D721Med (cell line): ENCODE measurements at regions not wholly inside any gene's neighbourhood (a gene's known extent, or its start where the extent isn't known, plus 50 kb on each side); places are given as distances from the start of the nearest gene placed in this dataset.
A peak's percentile ranks its signal among the peaks of the same experiment; 100 is the strongest.
"Not testable (repeated sequence)": the region's sequence is repeated elsewhere in the genome, so short reads cannot be mapped to it uniquely, and the experiment has no call there.

Experiments used
- DNase-seq: peaks from one replicate; pipeline ENCODE4 v3.0.0; 2011; ENCODE audit warnings: low spot score; ENCODE audit not compliant: insufficient read length
- FAIRE-seq: peaks from 2 replicates; lab custom pipeline; 2011; peaks lifted over from hg19 to GRCh38; lab: Jason Lieb, UNC
- TF ChIP-seq, protein P1 (sequence below): IDR thresholded peaks from 2 replicates; pipeline ENCODE4 v1.5.1; 2012; ENCODE audit warnings: mild to moderate bottlenecking, control low read depth; ENCODE audit not compliant: insufficient read depth; ENCODE audit errors: missing control alignments

DNA sequence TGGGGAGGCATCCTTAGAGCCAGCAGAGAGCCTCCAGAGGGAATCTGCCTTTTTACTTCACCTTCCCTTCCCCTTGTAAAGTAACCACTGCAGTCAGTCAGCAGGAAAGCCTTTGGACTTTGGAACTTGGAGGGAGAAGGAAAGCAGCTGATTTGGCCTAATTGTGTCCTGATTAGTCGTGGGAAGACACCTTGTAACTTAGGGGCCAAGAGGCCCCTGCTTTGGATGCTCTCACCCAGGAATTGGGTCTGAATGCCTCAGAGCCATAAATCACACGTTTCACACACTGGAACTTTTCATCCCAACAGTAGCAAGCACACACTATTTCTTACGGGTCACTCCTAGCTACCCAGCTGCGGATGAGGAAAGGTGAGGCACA, 81.0 kb upstream of the PPM1B start:
- FAIRE-seq = no peak
- TF ChIP-seq, protein P1, sequence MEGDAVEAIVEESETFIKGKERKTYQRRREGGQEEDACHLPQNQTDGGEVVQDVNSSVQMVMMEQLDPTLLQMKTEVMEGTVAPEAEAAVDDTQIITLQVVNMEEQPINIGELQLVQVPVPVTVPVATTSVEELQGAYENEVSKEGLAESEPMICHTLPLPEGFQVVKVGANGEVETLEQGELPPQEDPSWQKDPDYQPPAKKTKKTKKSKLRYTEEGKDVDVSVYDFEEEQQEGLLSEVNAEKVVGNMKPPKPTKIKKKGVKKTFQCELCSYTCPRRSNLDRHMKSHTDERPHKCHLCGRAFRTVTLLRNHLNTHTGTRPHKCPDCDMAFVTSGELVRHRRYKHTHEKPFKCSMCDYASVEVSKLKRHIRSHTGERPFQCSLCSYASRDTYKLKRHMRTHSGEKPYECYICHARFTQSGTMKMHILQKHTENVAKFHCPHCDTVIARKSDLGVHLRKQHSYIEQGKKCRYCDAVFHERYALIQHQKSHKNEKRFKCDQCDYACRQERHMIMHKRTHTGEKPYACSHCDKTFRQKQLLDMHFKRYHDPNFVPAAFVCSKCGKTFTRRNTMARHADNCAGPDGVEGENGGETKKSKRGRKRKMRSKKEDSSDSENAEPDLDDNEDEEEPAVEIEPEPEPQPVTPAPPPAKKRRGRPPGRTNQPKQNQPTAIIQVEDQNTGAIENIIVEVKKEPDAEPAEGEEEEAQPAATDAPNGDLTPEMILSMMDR = no peak
- no peak for DNase-seq

DNA sequence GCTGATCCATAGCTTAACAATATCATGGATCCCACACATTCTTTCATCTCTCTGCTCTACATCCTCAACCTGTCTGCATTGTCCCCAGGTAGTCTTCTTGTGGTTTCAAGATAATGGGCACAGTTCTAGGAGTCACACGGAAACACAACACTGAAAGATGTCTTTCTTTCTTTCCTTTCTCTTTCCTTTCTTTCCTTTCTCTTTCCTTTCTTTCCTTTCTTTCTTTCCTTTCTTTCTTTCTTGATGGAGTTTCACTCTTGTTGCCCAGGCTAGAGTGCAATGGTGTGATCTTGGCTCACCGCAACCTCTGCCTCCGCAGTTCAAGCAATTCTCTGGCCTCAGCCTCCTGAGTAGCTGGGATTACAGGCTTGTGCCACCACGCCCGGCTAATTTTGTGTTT, 76.2 kb upstream of the PPM1B start:
- FAIRE-seq, DNase-seq: not testable (repeated sequence)

DNA sequence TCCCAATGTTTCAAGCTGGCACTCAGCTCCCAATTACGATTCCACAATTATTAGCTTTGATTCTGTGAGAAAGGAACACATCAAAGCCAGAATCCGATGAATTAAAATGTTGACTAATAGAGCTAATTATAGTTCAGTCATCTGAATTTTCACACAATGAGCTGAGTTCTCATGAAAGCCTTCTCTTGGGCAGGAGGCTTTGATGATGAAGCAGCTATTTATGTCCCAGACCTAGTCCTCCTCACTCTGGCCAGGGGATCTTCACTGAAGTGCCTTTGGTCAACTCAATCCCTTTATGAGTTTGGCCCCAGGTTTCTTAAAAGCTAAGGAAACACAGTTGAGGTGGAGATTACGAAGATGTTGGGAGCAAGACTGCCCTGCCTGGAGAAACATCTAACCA, 74.7 kb upstream of the PPM1B start:
- TF ChIP-seq, protein P1 = no peak
- FAIRE-seq = no peak
- no peak for DNase-seq

DNA sequence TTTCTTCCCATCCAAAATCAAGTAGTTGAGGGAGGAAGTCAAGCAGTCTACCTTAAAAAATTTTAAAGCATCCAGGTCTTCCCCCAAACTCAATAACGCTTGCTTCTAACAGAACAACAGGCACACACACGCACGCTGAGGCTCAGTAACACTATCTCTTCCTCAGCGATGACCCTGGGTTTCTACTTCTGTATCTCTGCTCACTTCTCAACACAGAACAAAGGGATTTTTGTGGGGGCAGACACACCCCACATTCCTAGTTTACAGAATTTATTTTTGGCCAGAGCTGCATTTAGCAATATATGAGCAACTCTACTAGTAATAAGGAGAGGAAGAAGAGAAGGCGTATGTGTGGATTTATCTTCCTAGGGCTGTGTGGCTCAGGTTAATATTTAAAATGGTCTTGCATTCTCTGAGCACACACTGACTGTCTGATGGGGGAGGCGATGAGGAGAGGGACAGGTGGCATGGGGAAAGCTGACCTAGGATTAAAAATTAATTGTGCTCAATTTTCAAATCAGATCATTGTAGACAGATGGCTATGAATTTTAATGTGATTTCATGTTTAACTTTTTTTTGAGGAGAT, 71.3 kb upstream of the PPM1B start:
- FAIRE-seq (peak; percentile 94), DNase-seq (peak; percentile 23)
- TF ChIP-seq, protein P1 = no peak

DNA sequence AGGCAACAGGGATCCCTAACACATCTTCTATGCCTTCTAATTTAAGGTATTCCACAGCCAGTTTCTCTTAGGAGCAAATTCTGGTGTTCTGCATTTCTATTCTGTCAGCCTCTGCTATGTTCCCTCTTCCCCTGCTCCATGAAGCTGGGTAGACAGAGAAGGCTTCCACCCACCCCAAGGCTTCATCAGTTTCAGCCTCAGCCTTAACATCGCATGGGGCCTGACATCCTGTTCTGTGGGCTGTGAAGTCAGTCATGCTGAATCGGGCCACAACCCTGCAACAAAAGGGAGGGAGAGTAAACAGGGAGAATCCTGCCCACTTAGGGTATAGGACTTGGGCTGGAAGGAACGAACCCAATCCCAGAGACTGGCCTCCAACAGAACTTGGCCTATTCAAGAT, 70.6 kb upstream of the PPM1B start:
- TF ChIP-seq, protein P1 = no peak
- no peak for FAIRE-seq
- DNase-seq = no peak

DNA sequence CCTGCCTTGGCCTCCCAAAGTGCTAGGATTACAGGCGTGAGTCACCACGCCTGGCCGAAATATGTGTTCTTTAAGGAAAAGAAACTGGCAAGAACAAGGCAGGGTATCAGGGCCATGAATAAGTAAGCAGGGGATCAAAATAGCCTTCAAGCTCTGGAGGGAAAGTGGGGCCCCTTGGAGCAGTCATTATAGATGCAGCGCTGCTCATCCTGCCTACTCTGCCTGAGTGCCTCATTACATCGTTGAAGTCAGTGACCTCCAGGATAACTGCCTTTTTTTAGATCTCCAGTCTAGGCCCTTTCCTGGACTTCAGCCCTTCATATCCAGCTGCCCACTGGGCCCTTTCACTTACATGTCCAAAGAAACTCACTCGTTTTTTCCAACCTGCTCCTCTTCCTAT, 69.8 kb upstream of the PPM1B start:
- DNase-seq (no peak), FAIRE-seq (no peak)
- TF ChIP-seq, protein P1 = no peak

DNA sequence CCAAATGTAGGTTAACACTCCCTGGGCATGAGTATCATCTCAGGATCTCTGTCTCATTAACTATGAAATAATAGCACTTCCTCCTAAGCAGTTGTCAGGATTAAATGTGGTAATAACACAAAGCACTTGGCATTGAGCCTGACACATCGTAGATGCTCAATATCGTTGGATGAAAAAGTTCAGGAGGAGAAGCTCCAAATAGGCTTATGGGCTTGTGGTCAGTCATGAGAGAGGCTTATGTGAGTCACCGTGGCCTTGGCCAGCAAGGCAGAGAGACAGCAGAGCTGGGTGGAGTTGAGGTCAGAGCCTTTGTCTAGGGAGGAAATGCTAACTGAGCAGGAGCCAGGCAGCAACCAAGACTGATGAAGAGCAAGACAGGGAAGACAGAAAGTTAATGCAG, 68.3 kb upstream of the PPM1B start:
- TF ChIP-seq, protein P1 = no peak
- FAIRE-seq (no peak), DNase-seq (no peak)

DNA sequence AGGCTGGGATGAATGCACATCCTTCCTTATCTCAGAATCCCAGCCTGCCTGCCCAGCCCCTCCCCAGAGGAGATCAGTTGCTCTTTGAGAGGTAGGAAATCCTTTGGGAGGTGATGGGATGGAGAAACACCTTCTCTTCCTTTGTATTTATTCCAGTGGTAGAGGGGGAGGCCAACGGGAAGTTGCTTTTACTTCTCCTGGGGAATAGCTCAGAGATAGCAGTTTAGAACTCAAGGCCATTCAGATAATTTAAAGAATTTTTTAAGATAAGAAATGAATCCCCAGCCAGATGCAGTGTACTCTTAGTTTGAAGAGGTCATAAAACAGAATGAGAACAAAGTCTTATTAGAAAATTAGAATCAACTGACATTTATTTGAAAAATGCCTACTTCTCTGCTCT, 67.4 kb upstream of the PPM1B start:
- FAIRE-seq (no peak), DNase-seq (no peak)
- TF ChIP-seq, protein P1 = no peak
